Stimulated activated CD8-positive, alpha-beta memory T cell treated with anti-CD3 and anti-CD28 coated beads, Interleukin-15, amount 100 ng/mL, for 24 hours (primary cell): ENCODE measurements at regions not wholly inside any gene's neighbourhood (a gene's known extent, or its start where the extent isn't known, plus 50 kb on each side); places are given as distances from the start of the nearest gene placed in this dataset.
"Not testable (repeated sequence)": the region's sequence is repeated elsewhere in the genome, so short reads cannot be mapped to it uniquely, and the experiment has no call there.

Source experiments
- DNase-seq: peaks from one replicate; pipeline ENCODE4 v3.0.0-alpha.2; 2020; ENCODE audit warnings: low read depth

DNA sequence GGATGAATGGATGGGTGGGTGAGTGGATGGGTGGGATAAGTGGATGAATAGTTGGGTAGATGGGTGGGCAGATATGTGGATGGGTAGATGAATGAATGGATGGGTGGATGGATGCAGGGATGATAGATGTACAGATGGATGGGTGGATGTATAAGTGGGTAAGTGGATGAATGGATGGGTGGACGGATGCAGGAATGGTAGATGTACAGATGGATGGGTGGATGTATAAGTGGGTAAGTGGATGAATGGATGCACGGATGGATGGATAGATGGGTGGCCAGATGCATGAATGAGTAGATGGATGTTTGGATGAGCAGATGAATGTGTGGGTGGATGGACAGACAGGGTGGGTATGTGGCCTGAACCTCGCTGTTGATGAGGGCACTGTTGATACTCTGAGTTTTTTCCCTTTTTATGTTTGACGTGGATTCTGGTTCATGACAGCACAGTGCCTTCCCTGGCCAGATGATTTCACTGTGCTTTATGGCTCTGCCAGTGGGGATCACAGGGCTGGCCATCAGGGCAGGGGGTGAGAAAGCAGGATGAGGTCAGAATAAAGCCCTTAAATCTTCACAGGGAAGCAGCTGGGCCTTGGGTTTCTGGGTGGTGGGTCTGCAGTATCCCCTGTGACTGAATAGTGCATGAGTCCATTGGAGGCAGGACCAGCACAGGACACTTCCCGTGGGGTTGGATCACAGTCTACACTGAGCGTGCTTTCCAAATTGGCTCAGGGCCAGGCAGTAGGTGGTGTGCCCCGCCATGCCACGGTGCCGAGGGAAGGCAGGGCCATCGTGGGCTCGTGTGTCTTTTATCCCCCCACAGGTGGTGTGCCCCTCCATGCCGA lies 213.2 kb downstream of the BANP start:
- not testable (repeated sequence) for DNase-seq

DNA sequence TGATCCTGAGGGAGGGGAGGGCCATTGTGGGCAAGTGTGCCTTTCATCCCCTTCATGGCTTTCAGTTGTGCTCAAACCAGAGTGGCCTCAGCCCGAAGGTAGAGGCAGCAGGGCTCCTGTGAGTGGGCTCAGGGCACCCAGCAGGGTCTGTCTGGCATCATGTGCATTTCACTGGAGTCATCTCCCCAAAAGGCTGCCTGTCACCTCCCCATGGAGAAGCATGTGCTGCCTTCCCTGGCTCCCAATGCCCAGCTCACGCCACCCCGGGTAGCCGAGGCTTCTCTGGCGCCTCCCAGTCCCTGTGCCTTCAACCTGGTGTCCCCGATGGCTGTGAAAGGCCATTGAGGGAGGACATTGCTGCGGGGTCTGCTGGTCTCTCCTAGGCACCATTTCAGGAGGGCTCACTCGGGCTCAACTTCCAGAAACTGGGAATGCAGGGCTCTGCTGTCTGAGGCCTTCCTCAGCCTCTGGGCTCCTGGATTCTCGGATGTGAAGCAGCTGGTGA lies 213.9 kb downstream of the BANP start:
- DNase-seq = not testable (repeated sequence)

DNA sequence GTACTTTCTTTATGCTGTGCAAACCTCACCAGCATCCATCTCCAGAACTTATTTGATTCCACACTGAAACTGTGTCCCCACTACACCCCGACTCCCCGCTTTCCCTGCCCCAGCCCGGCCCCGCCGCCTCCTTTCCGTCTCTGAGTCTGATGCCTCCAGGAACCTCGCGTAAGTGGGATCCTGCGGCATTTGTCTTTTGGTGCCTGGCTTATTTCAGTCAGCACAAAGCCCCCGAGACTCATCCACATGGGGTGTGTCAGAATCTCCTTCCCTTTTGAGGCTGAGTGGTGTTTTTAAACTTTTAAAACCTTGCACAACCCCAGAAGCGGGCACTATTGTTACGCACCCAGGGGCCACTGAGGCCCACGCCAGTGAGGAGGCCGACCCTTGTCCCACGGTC lies 214.4 kb downstream of the BANP start:
- DNase-seq = not testable (repeated sequence)

DNA sequence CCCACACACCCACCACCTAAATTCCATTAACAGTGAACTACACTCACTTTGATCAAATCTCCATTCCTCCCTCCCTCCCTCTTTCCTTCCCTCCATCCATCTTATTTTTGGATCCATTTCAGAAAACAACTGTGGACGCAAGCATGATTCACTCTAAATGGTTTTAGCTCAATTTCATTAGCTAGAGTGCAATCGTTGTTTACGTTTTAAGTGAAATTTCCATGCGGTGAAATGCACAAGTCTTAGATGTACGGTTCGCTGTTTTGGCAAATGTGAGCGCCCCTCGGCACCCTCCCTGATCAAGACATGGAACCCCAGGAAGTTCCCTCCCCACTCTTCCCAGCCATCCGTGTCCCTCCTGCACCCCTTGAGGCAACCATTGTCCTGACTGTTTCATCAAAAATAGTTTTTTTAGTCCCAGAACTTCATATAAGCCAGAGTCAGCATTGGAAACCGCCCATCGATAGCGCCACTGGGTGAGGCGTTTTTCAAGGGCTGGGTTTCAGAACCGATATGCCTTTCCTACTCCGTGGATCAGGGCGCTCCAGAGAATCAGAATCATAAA lies 215.1 kb downstream of the BANP start:
- DNase-seq = not testable (repeated sequence)

DNA sequence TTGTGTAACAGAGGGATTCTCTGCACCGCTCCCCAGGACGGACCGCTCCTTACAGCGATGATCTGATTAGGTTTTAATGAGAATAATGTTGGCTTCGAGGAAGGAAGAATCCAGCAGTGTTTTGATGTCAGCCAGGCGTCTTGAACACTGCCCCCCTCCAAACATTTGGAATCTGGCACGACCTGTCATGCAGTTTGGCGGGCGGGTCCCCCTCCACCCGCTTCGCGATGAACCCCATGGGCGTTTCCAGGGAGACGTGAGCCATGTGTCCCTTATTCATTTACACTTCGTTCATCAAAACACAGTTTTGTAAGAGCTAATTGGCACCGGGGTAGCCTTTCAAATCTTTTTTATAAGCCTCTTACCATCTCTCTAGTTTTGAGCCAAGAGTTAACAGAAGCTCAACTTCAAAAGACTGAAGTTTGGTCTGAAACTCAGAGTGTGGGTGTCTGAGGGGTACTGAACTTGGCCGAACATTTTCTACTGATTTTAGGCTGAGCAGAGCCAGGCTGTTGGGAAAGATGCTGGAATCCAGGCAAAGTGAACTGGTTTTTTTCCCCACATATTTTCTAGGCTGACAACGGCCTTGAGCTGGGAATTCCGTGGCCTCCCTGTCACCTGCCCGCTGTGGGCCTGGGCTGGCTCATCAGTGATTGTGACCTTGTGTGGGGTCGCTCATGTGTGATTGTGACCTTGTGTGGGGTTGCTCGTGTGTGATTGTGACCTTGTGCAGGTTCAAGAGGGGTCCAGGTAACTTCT lies 214.8 kb upstream of the ZNF469 start:
- not testable (repeated sequence) for DNase-seq

DNA sequence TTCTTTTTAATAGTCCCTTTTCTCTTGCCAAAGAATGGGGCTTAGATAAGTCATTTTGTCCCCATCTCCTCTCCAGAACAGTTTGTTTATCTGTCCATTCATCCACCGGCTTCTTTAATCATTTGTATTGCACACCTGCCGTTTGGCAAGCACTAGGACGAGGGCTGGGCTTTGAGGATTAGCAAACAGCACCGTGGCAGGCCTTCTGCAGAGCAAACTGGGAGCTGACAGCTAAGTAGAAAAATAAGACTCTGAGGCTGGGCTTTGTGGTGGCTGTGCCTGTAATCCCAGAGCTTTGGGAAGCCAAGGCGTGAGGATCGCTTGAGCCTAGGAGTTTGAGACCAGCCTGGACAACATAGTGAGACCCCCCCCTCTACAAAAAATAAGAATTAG lies 214.2 kb upstream of the ZNF469 start:
- not testable (repeated sequence) for DNase-seq

DNA sequence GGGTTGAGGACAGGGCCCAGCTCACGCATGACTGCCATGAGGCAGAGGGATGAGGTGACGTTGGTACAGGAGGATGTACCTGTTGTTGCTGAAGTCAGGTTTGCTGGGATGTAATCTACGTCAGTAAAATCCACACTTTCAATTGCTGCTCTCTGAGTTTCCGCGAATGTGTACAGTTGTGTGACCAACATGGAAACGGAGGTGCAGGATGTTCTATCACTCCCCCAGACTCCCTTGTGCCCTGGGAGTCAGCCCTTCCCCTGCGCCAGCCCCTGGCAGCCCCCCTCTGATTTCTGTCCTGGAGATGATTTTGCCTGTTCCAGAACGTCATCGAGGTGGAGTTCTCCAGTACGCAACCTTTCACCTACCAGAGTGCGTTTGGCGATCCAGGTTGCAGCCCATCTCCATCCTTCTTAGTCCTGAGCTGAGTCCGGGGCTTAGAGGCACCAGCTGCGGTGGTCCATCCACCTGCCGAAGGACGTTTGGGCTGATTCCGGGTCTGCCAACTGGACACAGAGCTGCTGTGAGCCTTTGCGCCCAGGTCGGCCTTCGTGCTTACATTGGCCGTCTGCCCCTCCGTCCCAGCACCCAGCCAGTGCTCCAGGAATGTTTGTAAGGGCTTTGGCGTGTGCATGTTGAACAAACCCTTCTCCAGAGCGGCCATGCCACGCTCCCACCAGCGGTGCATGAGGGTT lies 213.5 kb upstream of the ZNF469 start:
- not testable (repeated sequence) for DNase-seq

DNA sequence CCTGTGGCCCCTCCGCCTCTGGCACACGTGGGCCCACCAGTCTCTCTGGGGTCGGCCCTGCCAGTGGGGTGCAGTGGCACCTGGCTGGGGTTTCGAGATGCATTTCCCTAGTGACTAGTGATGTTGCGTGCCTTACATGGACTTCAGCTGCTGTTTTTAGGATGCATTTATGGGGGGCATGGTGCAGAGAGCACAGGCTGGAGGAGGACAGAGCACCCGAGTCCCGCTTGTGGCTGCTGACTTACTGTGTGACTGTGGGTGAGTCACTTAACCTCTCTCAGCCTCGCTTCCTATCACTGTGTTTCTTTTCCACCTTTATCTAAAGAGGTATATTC lies 213.0 kb upstream of the ZNF469 start:
- not testable (repeated sequence) for DNase-seq

DNA sequence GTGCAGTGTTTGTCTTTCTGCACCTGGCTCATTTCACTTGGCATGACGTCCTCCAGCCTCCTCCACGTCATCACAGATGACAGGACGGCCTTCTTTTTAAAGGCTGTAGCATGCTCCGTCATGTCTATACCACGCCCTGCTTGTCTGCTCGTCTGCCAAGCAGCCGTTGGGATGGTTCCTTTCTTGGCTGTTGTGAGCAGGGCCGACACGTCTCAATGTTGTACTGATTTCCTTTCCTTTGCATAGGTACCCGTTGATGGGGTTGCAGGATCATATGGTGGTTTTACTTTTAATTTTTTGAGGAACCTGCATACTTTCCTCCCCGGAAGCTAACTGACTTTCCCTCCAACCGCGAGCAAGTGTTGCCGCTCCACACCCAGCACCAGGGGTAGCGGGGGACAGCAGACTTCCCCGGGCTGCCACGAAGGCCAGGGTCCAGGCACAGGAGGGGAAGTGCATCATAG lies 212.2 kb upstream of the ZNF469 start:
- no peak for DNase-seq

DNA sequence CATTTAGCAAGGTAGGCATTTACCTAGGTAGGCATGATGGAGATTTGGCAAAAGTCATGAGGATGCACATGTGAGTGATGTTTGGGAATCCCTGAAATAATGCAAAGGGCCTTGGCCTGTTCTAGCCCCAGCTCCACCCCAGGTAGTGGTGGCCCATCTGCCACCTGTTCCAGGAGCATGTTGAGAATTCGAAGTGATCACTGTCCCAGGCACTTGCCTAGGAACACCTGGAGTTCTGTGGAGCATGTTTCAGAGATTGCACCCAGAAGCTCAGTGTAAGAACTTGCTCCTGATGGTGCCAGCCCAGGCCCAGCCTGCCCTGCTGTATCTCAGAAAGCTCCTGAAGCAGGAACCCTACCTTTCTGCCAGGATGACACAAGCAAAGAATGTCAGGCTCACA lies 211.6 kb upstream of the ZNF469 start:
- DNase-seq = not testable (repeated sequence)

DNA sequence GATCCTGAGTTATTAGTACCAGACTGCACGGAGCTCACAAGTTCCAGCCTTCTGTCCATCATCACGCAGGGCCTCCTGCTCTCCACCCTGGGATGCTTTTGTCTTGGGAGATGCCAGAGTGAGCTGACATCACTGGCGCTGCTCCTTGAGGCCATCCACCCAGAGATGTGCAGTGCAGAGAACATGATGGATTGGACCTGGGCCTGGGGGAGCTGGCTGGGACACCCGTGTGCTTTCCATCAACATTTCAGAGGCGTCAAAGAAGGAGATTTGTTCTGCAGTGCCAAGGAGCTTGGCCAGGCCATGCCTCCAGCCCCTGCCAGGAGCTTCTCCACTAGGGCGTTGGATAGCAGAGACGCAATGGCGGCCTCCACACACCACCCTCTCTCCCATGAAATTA lies 206.6 kb upstream of the ZNF469 start:
- DNase-seq = not testable (repeated sequence)

DNA sequence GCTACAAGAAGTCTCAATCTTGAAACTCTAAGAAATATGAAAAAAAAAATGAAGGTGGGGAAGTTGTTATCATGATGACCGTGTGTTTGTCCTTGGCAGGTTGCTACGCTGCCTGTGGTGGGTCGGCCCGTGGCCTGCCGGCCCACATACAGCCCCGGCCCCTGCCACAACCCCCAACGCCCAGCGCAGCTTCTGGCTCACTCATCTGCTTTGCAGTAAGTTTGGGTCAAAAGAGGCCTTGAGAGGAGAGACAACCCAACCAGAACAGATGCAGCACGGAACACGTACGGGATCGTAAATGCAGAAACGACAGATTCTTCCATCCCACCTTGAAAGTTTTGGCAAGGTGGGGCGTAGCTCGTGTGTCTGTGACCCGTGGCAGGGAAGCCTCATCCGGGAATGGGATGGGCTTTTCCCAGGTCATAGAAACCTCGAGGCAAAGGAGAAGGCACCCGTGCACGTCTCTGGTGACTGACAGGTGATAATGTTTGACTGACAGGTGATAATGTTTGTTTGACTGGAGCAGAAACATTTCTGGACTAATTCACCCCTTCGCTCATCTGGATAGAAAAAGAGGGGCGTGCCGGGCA lies 206.1 kb upstream of the ZNF469 start:
- not testable (repeated sequence) for DNase-seq

DNA sequence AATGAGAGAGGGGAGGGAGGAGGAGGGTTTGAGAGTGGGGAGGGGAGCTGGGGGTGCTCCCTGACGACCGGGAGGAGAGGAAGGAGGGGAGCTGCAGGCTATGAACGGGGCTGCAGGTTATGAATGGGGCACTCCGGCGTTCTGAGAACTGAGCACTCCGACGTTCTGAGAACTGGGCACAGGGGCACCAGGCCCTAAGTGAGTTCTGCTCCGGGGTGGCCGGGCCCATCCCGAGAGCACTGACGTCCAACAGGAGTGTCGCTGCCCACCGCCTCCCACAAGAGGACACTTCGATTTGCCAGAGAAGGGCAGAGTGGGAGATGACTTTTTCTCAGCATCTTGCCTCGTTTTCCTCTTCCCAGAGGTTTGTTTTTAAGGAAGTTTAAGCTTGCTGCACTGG lies 204.5 kb upstream of the ZNF469 start:
- not testable (repeated sequence) for DNase-seq

DNA sequence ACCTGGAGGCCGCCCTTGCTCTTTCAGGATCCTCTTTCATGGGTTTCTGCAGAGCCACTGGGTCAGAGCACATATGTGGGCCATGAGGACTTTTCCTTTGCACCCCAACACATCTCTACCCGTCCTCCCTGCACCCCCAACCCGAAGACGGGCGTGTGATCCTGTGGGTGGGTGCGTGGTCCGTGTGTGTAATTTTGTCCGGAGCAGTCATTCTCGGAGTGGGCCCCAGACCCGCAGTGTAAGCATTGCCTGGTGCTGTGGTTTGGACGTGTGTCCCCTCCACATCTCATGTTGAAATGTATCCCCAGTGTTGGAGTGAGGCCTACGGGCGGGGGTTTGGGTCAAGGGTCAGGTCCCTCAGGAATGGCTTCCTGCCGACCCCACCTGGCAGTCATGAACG lies 203.9 kb upstream of the ZNF469 start:
- DNase-seq = not testable (repeated sequence)

DNA sequence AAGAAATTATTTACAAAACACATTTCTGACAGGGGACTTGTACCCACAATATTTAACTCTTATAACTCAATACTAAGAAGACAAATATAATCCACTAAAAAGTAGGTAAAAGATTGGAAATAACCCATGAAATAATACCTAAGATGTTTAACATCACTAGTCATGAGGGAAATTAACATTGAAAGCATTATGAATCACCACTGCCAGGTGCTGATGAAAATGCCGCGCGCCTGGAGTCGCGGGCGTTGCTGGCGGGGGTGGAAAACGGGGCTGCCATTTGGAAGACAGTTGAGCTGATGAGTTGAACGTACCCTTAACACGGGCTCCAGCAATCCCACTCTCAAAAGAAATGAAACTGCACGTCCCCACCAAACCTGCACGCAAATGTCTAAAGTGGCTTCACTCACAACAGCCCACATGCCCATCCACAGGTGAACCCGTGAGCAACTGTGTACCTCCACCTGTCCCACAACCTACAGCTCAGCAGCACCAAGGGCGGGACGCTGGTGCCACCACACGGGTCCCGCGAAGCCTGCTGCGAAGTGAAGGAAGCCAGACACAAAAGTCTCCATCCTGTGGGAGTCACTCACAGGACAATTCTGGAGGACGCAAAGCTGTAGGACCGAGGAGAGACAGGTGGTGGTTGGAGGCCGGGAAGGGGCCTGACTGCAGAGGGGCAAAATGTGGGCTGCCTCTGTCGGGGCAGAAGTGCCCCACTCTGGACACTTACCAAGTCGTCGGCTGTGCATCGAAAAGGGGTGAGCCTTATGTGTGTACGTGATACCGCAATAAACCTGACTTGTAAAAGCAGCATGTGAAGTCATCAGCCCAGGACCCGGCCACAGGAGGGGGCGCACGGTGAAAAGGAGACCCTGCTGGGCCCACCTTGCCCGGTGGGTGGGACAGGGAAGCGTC lies 199.5 kb upstream of the ZNF469 start:
- DNase-seq = not testable (repeated sequence)

DNA sequence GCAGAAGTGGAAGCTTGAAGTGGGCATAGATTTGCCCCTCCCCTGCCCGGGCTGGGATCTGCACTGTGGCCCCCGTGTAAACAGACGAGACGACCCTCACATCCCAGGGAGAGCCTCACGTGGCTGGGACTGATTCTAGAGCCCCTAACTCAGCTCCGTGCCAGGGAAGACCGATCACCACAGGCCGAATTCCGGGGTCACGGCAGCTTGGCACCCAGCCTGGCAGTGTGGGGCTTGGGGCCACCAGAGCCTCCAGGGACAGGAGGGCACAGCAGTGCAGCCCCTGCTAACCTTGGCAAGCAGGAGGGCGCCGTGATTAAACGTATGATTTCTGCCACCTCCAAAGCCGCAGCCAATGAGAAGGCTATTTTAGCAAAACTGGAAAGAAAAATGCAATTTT lies 198.7 kb upstream of the ZNF469 start:
- DNase-seq = not testable (repeated sequence)

DNA sequence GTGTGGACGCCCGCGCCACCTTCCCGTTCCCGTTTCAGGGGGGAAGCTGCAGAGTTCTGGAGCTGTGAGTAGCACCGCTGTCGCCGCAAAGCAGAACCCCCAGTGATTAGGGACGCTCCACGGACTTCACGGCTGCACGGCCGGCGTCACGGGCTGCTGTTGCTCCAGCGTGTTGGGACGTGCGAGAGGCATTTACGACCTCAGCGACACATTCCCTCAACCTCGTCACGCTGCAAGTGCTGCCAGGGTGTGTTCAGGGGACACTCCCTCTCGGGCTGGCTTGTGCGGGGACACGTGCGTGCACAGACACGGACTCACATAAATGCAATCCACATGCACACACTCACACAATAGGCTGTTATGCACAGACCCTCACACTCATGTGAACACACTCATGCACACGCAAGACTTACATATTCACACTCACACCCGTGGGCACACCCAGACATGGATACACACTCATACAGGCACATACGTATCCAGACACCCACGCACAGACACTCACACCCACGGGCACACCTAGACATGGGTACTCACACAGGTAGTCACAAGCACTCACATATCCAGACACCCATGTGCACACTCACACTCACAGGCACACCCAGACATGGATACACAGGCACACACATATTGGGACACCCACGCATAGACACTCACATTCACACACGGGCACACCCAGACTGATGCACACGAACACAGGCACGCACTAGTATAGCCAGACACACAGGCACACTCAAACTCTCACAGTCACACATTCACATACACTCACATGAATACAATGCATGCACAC lies 198.0 kb upstream of the ZNF469 start:
- not testable (repeated sequence) for DNase-seq

DNA sequence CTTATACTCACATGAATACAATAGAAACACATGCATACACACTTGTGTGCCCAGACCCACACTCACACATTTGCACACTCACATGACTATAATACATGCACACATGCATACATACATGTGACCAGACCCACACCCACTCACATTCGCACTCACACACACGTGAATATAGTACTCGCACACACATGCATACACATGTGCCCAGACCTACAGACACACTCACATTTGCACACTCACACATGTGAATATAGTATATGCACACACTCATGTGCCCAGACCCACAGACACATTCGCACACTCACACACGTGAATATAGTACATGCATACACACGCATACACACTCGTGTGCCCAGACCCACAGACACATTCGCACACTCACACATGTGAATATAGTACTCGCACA lies 197.4 kb upstream of the ZNF469 start:
- not testable (repeated sequence) for DNase-seq

DNA sequence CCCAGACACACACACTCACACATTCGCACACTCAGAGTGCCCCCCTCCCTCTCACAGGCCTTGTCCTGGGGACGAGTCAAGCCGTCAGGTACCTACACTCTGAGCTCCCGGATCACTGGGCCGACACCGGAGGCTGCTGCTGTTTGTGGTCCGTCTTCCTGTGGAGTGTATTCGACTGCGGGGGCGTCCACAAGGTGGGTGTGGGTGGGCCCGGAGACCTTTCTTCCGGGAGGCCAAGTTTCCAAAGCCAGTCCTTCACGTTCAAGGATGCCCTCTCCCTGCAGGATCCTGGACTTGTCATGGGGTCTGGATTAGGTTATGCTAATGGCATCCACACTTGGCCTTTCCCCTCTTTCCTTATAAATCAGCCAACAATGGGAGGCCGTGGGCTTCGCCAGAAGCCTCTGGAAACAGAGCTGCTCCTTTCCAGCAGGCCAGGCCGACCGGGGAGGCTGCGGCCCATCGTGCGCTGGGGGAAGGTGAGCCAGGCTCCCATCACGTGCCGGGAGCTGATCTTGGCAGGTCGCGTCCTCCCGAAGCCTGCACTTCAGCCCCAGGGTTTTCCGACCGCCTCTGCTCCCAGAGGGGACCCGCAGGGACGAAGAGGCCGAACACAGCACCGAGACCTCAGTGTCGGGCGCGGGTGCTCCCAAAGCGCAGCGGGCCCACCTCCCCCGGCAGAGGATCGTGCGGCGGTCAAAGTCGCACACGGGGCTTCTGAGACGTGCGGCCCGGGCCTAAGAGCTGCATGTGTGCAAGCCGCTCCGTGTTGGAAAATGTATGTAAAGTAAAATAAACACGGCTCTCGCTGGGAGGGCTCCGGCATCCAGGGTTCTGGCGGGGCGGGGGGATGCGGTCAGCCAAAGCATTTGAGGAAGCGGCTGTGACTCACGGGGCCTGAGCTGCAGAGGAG lies 196.5 kb upstream of the ZNF469 start:
- not testable (repeated sequence) for DNase-seq
